NB4 (cell line): ENCODE measurements at regions not wholly inside any gene's neighbourhood (a gene's known extent, or its start where the extent isn't known, plus 50 kb on each side); places are given as distances from the start of the nearest gene placed in this dataset.

Source experiments
- CTCF ChIP-seq: IDR thresholded peaks from one replicate; pipeline ENCODE4 v1.5.1; 2012; ENCODE audit warnings: low read depth, low read length
- MAX ChIP-seq: IDR thresholded peaks from 2 replicates; pipeline ENCODE4 v1.6.1; 2011; ENCODE audit warnings: low read depth, low read length
- POLR2A ChIP-seq: IDR thresholded peaks from 2 replicates; pipeline ENCODE4 v1.6.1; 2011; ENCODE audit warnings: mild to moderate bottlenecking; ENCODE audit not compliant: insufficient read length; ENCODE audit errors: extremely low read depth

GRCh38 chr13:99041788-99042187, 63.9 kb upstream of the DOCK9 start:
- TF ChIP-seq CTCF (no peak), POLR2A (no peak), MAX (no peak)
